HL-60 (cell line): ENCODE measurements at regions not wholly inside any gene's neighbourhood (a gene's known extent, or its start where the extent isn't known, plus 50 kb on each side); places are given as distances from the start of the nearest gene placed in this dataset.

Experiments
- CTCF ChIP-seq: IDR thresholded peaks from one replicate; pipeline ENCODE4 v1.5.1; 2011; ENCODE audit warnings: low read length, control low read depth, inconsistent platforms; ENCODE audit not compliant: insufficient read depth
- GABPA ChIP-seq: IDR thresholded peaks from 2 replicates; pipeline ENCODE4 v1.6.1; 2012; ENCODE audit warnings: low read depth
- POLR2AphosphoS5 ChIP-seq: IDR thresholded peaks from 2 replicates; pipeline ENCODE4 v1.6.1; 2012; ENCODE audit warnings: low read depth
- REST ChIP-seq: IDR thresholded peaks from 2 replicates; pipeline ENCODE4 v1.6.1; 2012; ENCODE audit warnings: low read depth; ENCODE audit not compliant: insufficient replicate concordance

DNA sequence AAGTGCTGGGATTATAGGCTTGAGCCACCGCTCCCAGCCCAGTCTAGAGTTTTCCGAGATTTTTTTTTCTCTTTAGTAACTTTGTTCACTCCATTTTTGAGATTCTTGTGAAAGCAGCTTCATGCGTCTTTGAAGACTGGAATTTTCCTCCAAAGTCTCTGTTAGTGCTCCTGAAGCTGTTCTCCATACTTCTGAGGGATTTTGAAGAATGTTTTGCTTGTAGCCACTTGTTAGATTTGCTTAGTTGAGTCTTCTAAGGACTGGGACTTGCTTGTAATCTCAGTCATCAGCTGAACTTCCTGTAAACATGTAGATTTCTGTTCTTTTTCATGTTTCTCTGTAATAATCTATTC lies 234.3 kb downstream of the MYCN start:
- TF ChIP-seq CTCF, result no peak
- no peak for TF ChIP-seq POLR2AphosphoS5
- no peak for TF ChIP-seq REST
- no peak for TF ChIP-seq GABPA
